K562 (cell line): ENCODE measurements at regions not wholly inside any gene's neighbourhood (a gene's known extent, or its start where the extent isn't known, plus 50 kb on each side); places are given as distances from the start of the nearest gene placed in this dataset.
"Not testable (repeated sequence)": the region's sequence is repeated elsewhere in the genome, so short reads cannot be mapped to it uniquely, and the experiment has no call there.

Experiments used
- ATAC-seq: fragments of 200-7000 bp; cut with Tn5 transposase; 3 replicates; pipeline ENCODE4 v1.9.1; 2020; ENCODE audit warnings: moderate library complexity
- BruUV-seq: library from RNA; stranded (reverse); fragments of 400-500 nt; replicated peaks from 2 replicates; lab custom pipeline; 2021; lab: Mats Ljungman, UMichigan
- CTCF ChIA-PET: fragments of 300-600 bp; formaldehyde crosslinking; extraction: SDS; loops from one replicate; lab custom pipeline; 2021; ENCODE audit warnings: low intra/inter-chr PET ratio; lab: Yijun Ruan, JAX
- POLR2A ChIA-PET: fragments of 300-600, 350-650 bp; sonication (Branson Sonifier 250); formaldehyde crosslinking; extraction: SDS; loops from one replicate; lab custom pipeline; 2021; ENCODE audit warnings: antibody characterized with exemption, inconsistent platforms; lab: Yijun Ruan, JAX
- DNase-seq, 4 experiments: peaks; one replicate each; pipeline versions ENCODE4 v3.0.0 to v3.0.0-alpha.2; 2011 to 2018; ENCODE audit warnings: low spot score in 3 of 4, mixed read lengths in 3 of 4; ENCODE audit errors: extremely low read depth in 1 of 4
- FAIRE-seq: peaks from 2 replicates; lab custom pipeline; 2011; peaks lifted over from hg19 to GRCh38; lab: Jason Lieb, UNC
- H2AFZ ChIP-seq: 2 replicates; pipeline ENCODE4 v1.6.0; 2011; ENCODE audit warnings: low read depth, low read length, control low read depth, inconsistent platforms
- H3K27ac ChIP-seq: fragments of 200-600 bp; 3 replicates; pipeline ENCODE4 v1.8.0; 2011; ENCODE audit warnings: low read depth, mild to moderate bottlenecking, control low read depth, inconsistent platforms, low read length, moderate library complexity, mixed read lengths; ENCODE audit errors: extremely low read depth
- H3K27me3 ChIP-seq, 2 experiments: fragments of 300-600 bp in 1 of 2; 2 replicates in 1 of 2; 3 replicates in 1 of 2; pipeline versions ENCODE4 v1.6.0 to v1.8.0; 2011; ENCODE audit warnings: inconsistent platforms in 2 of 2, low read length in 2 of 2, mild to moderate bottlenecking in 1 of 2, mixed read lengths in 1 of 2, moderate library complexity in 1 of 2; ENCODE audit not compliant: control insufficient read depth in 2 of 2, insufficient read depth in 2 of 2
- H3K36me3 ChIP-seq: fragments of 300-600 bp; 3 replicates; pipeline ENCODE4 v1.8.0; 2011; ENCODE audit warnings: mild to moderate bottlenecking, low read length, inconsistent platforms; ENCODE audit not compliant: control insufficient read depth, insufficient read depth
- H3K4me1 ChIP-seq, 2 experiments: fragments of 200-600 bp in 1 of 2; replicated peaks in 1 of 2; 2 replicates in 1 of 2; 3 replicates in 1 of 2; pipeline versions ENCODE4 v1.5.1 to v1.8.0; 2011; ENCODE audit warnings: inconsistent platforms in 2 of 2, low read length in 2 of 2, mild to moderate bottlenecking in 1 of 2, mixed read lengths in 1 of 2, moderate library complexity in 1 of 2; ENCODE audit not compliant: control insufficient read depth in 2 of 2, insufficient read depth in 2 of 2
- H3K4me2 ChIP-seq: 2 replicates; pipeline ENCODE4 v1.6.1; 2011; ENCODE audit warnings: low read length, control low read depth, inconsistent platforms, mixed read lengths; ENCODE audit not compliant: insufficient read depth
- H3K4me3 ChIP-seq: fragments of 200-600 bp; sonication (generic), shearing (Covaris generic); 2 replicates; pipeline ENCODE4 v1.5.1; 2016; ENCODE audit warnings: control low read depth, inconsistent platforms
- H3K79me2 ChIP-seq: fragments of 200-600 bp; 3 replicates; pipeline ENCODE4 v1.8.0; 2011; ENCODE audit warnings: low read length, inconsistent platforms; ENCODE audit not compliant: control insufficient read depth, insufficient read depth
- H3K9ac ChIP-seq, 2 experiments: 2 replicates each; pipeline versions ENCODE4 v1.6.0 to v1.6.1; 2011; ENCODE audit warnings: low read depth in 2 of 2, low read length in 2 of 2, control low read depth in 1 of 2, inconsistent platforms in 1 of 2, mild to moderate bottlenecking in 1 of 2, mixed read lengths in 1 of 2; ENCODE audit not compliant: insufficient read depth in 1 of 2
- H3K9me1 ChIP-seq: one replicate; pipeline ENCODE4 v1.6.0; 2011; ENCODE audit warnings: inconsistent platforms, mild to moderate bottlenecking, low read length, moderate library complexity; ENCODE audit not compliant: control insufficient read depth, insufficient read depth
- H3K9me3 ChIP-seq: replicated peaks from 2 replicates; pipeline ENCODE4 v1.5.1; 2011; ENCODE audit warnings: low read depth, low read length, inconsistent platforms; ENCODE audit not compliant: control insufficient read depth, insufficient read depth
- H4K20me1 ChIP-seq: replicated peaks from 2 replicates; pipeline ENCODE4 v1.6.1; 2011; ENCODE audit warnings: low read length, inconsistent platforms, mixed read lengths; ENCODE audit not compliant: control insufficient read depth, insufficient read depth
- FOXK1 ChIP-seq: sonication (generic); formaldehyde crosslinking; IDR thresholded peaks from 2 replicates; pipeline ENCODE4 v1.8.0; 2022; ENCODE audit warnings: missing genetic modification reagents, mild to moderate bottlenecking, borderline replicate concordance
- PHF20 ChIP-seq: fragments of 450-650 bp; IDR thresholded peaks from 2 replicates; pipeline ENCODE4 v1.6.1; 2018; ENCODE audit not compliant: partially characterized antibody
- THRAP3 ChIP-seq: fragments of 450-650 bp; IDR thresholded peaks from 2 replicates; pipeline ENCODE4 v1.6.1; 2016; ENCODE audit warnings: mild to moderate bottlenecking, inconsistent platforms, borderline replicate concordance
- ZNF436 ChIP-seq: fragments of 250-450, 450-650 bp; sonication (Bioruptor Pico); formaldehyde crosslinking; IDR thresholded peaks from 2 replicates; pipeline ENCODE4 v1.7.0; 2020; ENCODE audit warnings: mild to moderate bottlenecking
- WGBS: fragments of 100-300 bp; shearing (Covaris generic); methylation state at CpG from one replicate; pipeline ENCODE4 v1.1.6; 2016; ENCODE audit warnings: low coverage, mixed read lengths; ENCODE audit not compliant: insufficient coverage; ENCODE audit errors: missing lambda C conversion rate; 5-methylcytosine and 5-hydroxymethylcytosine counted together
- in situ Hi-C: fragments of 300-500 bp; cut with MboI; formaldehyde crosslinking; loops from 4 replicates; pipeline ENCODE4 v1.15.0; 2018; ENCODE audit warnings: inconsistent platforms, mixed read lengths
- intact Hi-C: fragments of 100-400 bp; cut with micrococcal nuclease; formaldehyde crosslinking; loops from 2 replicates; pipeline ENCODE4 v1.14.2; 2022

DNA sequence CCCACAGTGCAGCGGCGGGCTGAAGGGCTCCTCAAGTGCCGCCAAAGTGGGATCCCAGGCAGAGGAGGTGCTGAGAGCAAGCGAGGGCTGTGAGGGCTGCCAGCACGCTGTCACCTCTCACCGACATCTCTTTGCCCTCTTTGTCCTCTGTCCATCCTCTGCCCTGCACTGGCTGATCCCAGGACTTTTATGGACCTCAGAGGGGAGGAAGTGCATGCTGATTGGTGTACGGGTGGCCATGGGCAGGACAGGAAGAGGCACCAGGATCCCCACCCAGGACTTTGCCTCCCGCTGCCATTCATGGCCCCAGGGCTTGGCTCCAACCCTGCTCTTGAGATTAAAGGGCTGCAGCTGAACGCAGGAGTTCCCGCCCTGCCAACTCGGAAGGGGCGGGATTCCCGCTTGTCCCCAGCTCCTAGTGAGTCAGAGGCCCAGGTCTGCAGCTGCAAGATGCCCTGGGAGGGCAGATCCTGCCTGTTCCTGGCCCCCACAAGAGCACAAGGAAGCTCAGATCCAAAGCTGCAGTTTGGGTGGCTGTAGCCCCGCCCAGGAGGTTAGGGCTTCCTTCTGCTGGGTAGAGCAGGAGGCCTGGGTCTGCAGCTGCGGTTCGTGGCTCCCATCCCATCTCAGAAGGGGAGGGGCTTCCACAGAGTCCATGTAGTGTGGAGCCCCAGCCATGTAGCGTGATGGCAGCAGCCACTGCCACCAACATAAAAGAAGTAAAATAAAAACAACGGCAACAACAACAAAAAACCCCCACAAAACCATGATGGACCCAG, 1716.7 kb downstream of the SLITRK1 start (continued):
- TF ChIP-seq FOXK1, result no peak
- no peak for TF ChIP-seq THRAP3
- TF ChIP-seq PHF20, result no peak
- no peak for TF ChIP-seq ZNF436

DNA sequence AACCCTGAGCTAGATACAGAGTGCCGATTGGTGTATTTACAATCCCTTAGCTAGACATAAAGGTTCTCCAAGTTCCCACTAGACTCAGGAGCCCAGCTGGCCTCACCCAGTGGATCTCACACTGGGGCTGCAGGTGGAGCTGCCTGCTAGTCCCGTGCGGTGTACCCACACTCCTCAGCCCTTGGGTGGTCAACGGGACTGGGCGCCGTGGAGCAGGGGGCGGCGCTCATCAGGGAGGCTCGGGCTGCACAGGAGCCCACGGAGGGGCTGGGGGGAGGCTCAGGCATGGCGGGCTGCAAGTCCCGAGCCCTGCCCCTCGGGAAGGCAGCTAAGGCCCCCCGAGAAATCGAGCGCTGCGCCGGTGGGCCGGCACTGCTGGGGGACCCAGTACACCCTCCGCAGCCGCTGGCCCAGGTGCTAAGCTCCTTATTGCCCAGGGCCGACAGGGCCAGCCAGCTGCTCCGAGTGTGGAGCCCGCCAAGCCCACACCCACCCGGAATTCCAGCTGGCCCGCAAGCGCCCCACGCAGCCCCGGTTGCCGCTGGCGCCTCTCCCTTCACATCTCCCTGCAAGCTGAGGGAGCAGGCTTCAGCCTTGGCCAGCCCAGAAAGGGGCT, 1717.4 kb downstream of the SLITRK1 start:
- CTCF ChIA-PET, H3K79me2 ChIP-seq, ATAC-seq, FAIRE-seq, in situ Hi-C loops, H3K9ac ChIP-seq, H2AFZ ChIP-seq, H3K9me1 ChIP-seq, H3K4me3 ChIP-seq, intact Hi-C loops, DNase-seq, H4K20me1 ChIP-seq, H3K9me3 ChIP-seq, H3K27me3 ChIP-seq, H3K4me2 ChIP-seq, BruUV-seq, H3K27ac ChIP-seq, H3K4me1 ChIP-seq, POLR2A ChIA-PET, H3K36me3 ChIP-seq: not testable (repeated sequence)
- WGBS, result 2% methylated on average over 24 of the region's 31 CpGs
